GM18517 (cell line): ENCODE measurements at regions not wholly inside any gene's neighbourhood (a gene's known extent, or its start where the extent isn't known, plus 50 kb on each side); places are given as distances from the start of the nearest gene placed in this dataset.

Experiments used
- ATAC-seq: cut with Tn5 transposase; IDR thresholded peaks from one replicate; pipeline ENCODE4 v1.9.1; 2021; ENCODE audit warnings: mild to moderate bottlenecking, moderate library complexity; ENCODE audit not compliant: unreplicated experiment

GRCh38 chr19:27672309-27673047 lies 1540.5 kb downstream of the UQCRFS1 start:
- ATAC-seq = no peak

- no peak for ATAC-seq
Observed at GRCh38 chr19:27671876-27672275, 1541.1 kb downstream of the UQCRFS1 start.

- no peak for ATAC-seq
Observed at GRCh38 chr19:27660428-27660827, 1552.5 kb downstream of the UQCRFS1 start.

- ATAC-seq = no peak
Observed at GRCh38 chr19:27657271-27658051, 1555.5 kb downstream of the UQCRFS1 start.

GRCh38 chr19:27654266-27654990 lies 1558.5 kb downstream of the UQCRFS1 start:
- no peak for ATAC-seq

GRCh38 chr19:27652796-27653195 lies 1560.2 kb downstream of the UQCRFS1 start:
- no peak for ATAC-seq

GRCh38 chr19:27652281-27652680 lies 1560.7 kb downstream of the UQCRFS1 start:
- no peak for ATAC-seq

- no peak for ATAC-seq
Observed at GRCh38 chr19:27647423-27647822, 1565.5 kb downstream of the UQCRFS1 start.

GRCh38 chr19:27635401-27635800 lies 1577.5 kb downstream of the UQCRFS1 start:
- ATAC-seq = no peak

GRCh38 chr19:27618006-27618405 lies 1594.9 kb downstream of the UQCRFS1 start:
- no peak for ATAC-seq

- no peak for ATAC-seq
Observed at GRCh38 chr19:27580906-27581305, 1632.0 kb downstream of the UQCRFS1 start.
